Heart left ventricle (tissue), 16 donors: ENCODE measurements at regions not wholly inside any gene's neighbourhood (a gene's known extent, or its start where the extent isn't known, plus 50 kb on each side); places are given as distances from the start of the nearest gene placed in this dataset.

Source experiments
- ATAC-seq, 4 donors: fragments of 200-7000 bp; cut with Tn5 transposase; one replicate each; pipeline ENCODE4 v1.9.1; 2020 to 2022; ENCODE audit warnings: moderate library complexity in 4 of 4, mild to moderate bottlenecking in 3 of 4, moderate number of reproducible peaks in 1 of 4
- DNase-seq, 5 donors: peaks; one replicate each; pipeline ENCODE4 v3.0.0-alpha.2; 2020
- H3K27ac ChIP-seq, 12 donors: fragments of 200-600 bp; sonication (generic) in 4 of 12; one replicate each; pipeline versions ENCODE4 v1.5.0 to v1.8.0; 2016 to 2022; ENCODE audit warnings: mild to moderate bottlenecking in 2 of 12
- H3K27me3 ChIP-seq, 9 donors: fragments of 200-600 bp; sonication (generic) in 2 of 9; one replicate each; pipeline versions ENCODE4 v1.5.1 to v1.8.0; 2016 to 2022; ENCODE audit warnings: mild to moderate bottlenecking in 3 of 9
- H3K36me3 ChIP-seq, 9 donors: fragments of 200-600 bp; sonication (generic) in 2 of 9; one replicate each; pipeline versions ENCODE4 v1.5.0 to v1.8.0; 2018 to 2022; ENCODE audit warnings: mild to moderate bottlenecking in 2 of 9
- H3K4me1 ChIP-seq, 12 donors: fragments of 200-600 bp; sonication (generic) in 4 of 12; one replicate each; pipeline versions ENCODE4 v1.5.0 to v1.8.0; 2016 to 2022; ENCODE audit warnings: mild to moderate bottlenecking in 3 of 12
- H3K4me3 ChIP-seq, 12 donors: fragments of 200-600 bp; sonication (generic) in 4 of 12; one replicate each; pipeline versions ENCODE4 v1.5.0 to v1.8.0; 2017 to 2022; ENCODE audit warnings: mild to moderate bottlenecking in 9 of 12, moderate library complexity in 4 of 12
- H3K9me3 ChIP-seq, 12 donors: fragments of 200-600 bp; sonication (generic) in 4 of 12; one replicate each; pipeline versions ENCODE4 v1.5.0 to v1.8.0; 2016 to 2022; ENCODE audit warnings: mild to moderate bottlenecking in 1 of 12
- CTCF ChIP-seq, 12 donors: fragments of 200-600 bp; sonication (generic) in 4 of 12; IDR thresholded peaks; one replicate each; pipeline versions ENCODE4 v1.5.0 to v1.8.0; 2018 to 2022; ENCODE audit warnings: antibody characterized with exemption in 12 of 12, mild to moderate bottlenecking in 5 of 12
- POLR2A ChIP-seq, 2 donors: fragments of 450-650 bp; IDR thresholded peaks; one replicate each; pipeline ENCODE4 v1.6.1; 2017; ENCODE audit warnings: antibody characterized with exemption in 2 of 2, mild to moderate bottlenecking in 2 of 2, moderate library complexity in 2 of 2
- WGBS, 4 donors: extraction: QIAGEN DNeasy Blood & Tissue Kit in 2 of 4; methylation state at CpG; one replicate each; pipeline versions ENCODE4 v1.1.5 to v1.1.7; 2013 to 2018; 5-methylcytosine and 5-hydroxymethylcytosine counted together
- intact Hi-C, 10 donors: fragments of 100-400 bp; cut with DNase I; formaldehyde crosslinking; loops; one replicate each; pipeline versions ENCODE4 v1.11.1 to v1.14.2; 2022
- donor health status: ischemic (EF 13 %, LVEDD 7.1; RV severe dilation, severe dysfunction).
- donor health status: healthy with polysubstance abuse.
- donor health status: DM: no; HTN: yes; CAD: no.
- donor health status: DM: no; HTN: no; CAD: no.
- donor health status: ischemic (EF 25% LVEDD 6.9; RV normal size, moderate dysfunction).
- donor health status: ischemic (EF 25% LVEDD 5.7; RV mildly dilated, moderate dysfunction).
- donor health status: healthy.
- donor health status: DM: yes; HTN: yes; CAD: no.
- donor health status: ischemic (EF 35%, LVEDD 5.7; RV mildly dilated, moderate dysfunction).
- donor health status: nonischemic (EF 11% LVEDD 7.7; RV severe dilation, severe dysfunction).
- donor health status: DM: yes; HTN: yes; CAD: no.
- donor health status: PGD.
- donor health status: ischemic (EF 29% LVEDD 5.4; RV normal size, mild dysfunction).
- donor health status: nonischemic (EF 23%, LVEDD 6.1; RV moderate dilation, normal function).

GRCh38 chr11:37422511-37422910 is 824.5 kb upstream of the RAG2 start:
- no peak for ATAC-seq
- no peak overlapping the region for H3K27ac ChIP-seq
- intact Hi-C loops = no loop called here
- TF ChIP-seq CTCF (IDR thresholded peaks at IDR 0.05) = no peak
- no peak for TF ChIP-seq POLR2A (IDR thresholded peaks at IDR 0.05)
- H3K27me3 ChIP-seq = no peaks in the 10 kb centered on the region
- H3K36me3 ChIP-seq = no peaks in the 10 kb centered on the region
- DNase-seq = no peak
- H3K9me3 ChIP-seq = peaks cover 0 to 11% (median 0%) of the 10 kb centered on the region in 12 donors
- H3K4me3 ChIP-seq = no peak overlapping the region
- H3K4me1 ChIP-seq = no peaks in the 10 kb centered on the region

- ATAC-seq = no peak
- 75 to 86% (median 79%) methylated on average over 4 of the region's 4 CpGs for WGBS, 4 donors
Observed at GRCh38 chr11:37411289-37411688, 813.3 kb upstream of the RAG2 start.

GRCh38 chr11:37409124-37409523 is 811.1 kb upstream of the RAG2 start:
- no peak for ATAC-seq
- no peak for TF ChIP-seq POLR2A (IDR thresholded peaks at IDR 0.05)
- no peak for TF ChIP-seq CTCF (IDR thresholded peaks at IDR 0.05)
- Histone ChIP-seq H3K4me1 (no peaks in the 10 kb centered on the region), H3K27ac (no peak overlapping the region), H3K9me3 (peaks cover 0 to 6% (median 0%) of the 10 kb centered on the region in 12 donors), H3K27me3 (no peaks in the 10 kb centered on the region), H3K36me3 (no peaks in the 10 kb centered on the region), H3K4me3 (no peak overlapping the region)
- no peak for DNase-seq
- intact Hi-C loops = no loop called here

More at GRCh38 chr11:37411289-37411688, 813.3 kb upstream of the RAG2 start:
- no peak for DNase-seq
- no peak for TF ChIP-seq CTCF (IDR thresholded peaks at IDR 0.05)
- TF ChIP-seq POLR2A (IDR thresholded peaks at IDR 0.05) = no peak
- intact Hi-C loops = no loop called here
- Histone ChIP-seq H3K4me3 (no peak overlapping the region), H3K4me1 (no peaks in the 10 kb centered on the region), H3K9me3 (peaks cover 0 to 6% (median 0%) of the 10 kb centered on the region in 12 donors), H3K27me3 (no peaks in the 10 kb centered on the region), H3K27ac (no peak overlapping the region), H3K36me3 (no peaks in the 10 kb centered on the region)

- TF ChIP-seq CTCF (IDR thresholded peaks at IDR 0.05) (no peak), POLR2A (IDR thresholded peaks at IDR 0.05) (no peak)
- Histone ChIP-seq H3K27ac (no peak overlapping the region), H3K4me3 (no peak overlapping the region), H3K4me1 (no peaks in the 10 kb centered on the region), H3K27me3 (no peaks in the 10 kb centered on the region), H3K9me3 (peaks cover 0 to 6% (median 0%) of the 10 kb centered on the region in 12 donors), H3K36me3 (no peaks in the 10 kb centered on the region)
- 64 to 73% (median 69%) methylated on average over 2 of the region's 2 CpGs for WGBS, 4 donors
- ATAC-seq (no peak), DNase-seq (no peak)
- intact Hi-C loops = no loop called here
Observed at GRCh38 chr11:37407461-37407860, 809.4 kb upstream of the RAG2 start.
